Inflammatory macrophage treated with lipopolysaccharide for 1 hour (primary cell): ENCODE measurements at regions not wholly inside any gene's neighbourhood (a gene's known extent, or its start where the extent isn't known, plus 50 kb on each side); places are given as distances from the start of the nearest gene placed in this dataset.

Experiments
- DNase-seq, 2 donors: peaks; one replicate each; pipeline ENCODE4 v3.0.0-alpha.2; 2020 to 2022

- no peak for DNase-seq
Observed at GRCh38 chr22:34437140-34437539, 516.9 kb upstream of the LARGE1 start.

GRCh38 chr22:34454598-34454997 is 534.3 kb upstream of the LARGE1 start:
- no peak for DNase-seq

- no peak for DNase-seq
Observed at GRCh38 chr22:34462795-34463194, 542.5 kb upstream of the LARGE1 start.

GRCh38 chr22:34475886-34476285 is 555.6 kb upstream of the LARGE1 start:
- DNase-seq, result no peak

- DNase-seq, result no peak
Observed at GRCh38 chr22:34476762-34477161, 556.5 kb upstream of the LARGE1 start.

- no peak for DNase-seq
Observed at GRCh38 chr22:34481090-34481489, 560.8 kb upstream of the LARGE1 start.

GRCh38 chr22:34486381-34486780 is 566.1 kb upstream of the LARGE1 start:
- DNase-seq, result no peak

- no peak for DNase-seq
Observed at GRCh38 chr22:34489861-34490260, 569.6 kb upstream of the LARGE1 start.

GRCh38 chr22:34490886-34491285 is 570.6 kb upstream of the LARGE1 start:
- no peak for DNase-seq

- DNase-seq, result no peak
Observed at GRCh38 chr22:34493486-34493885, 572.5 kb upstream of the ISX start.

GRCh38 chr22:34501366-34501965 is 564.5 kb upstream of the ISX start:
- DNase-seq, result no peak

- no peak for DNase-seq
Observed at GRCh38 chr22:34502821-34503220, 563.1 kb upstream of the ISX start.

- DNase-seq, result no peak
Observed at GRCh38 chr22:34508797-34509196, 557.2 kb upstream of the ISX start.

GRCh38 chr22:34526681-34527080 is 539.3 kb upstream of the ISX start:
- DNase-seq, result no peak

GRCh38 chr22:34534101-34534500 is 531.9 kb upstream of the ISX start:
- DNase-seq, result no peak

GRCh38 chr22:34567367-34567766 is 498.6 kb upstream of the ISX start:
- DNase-seq, result no peak

- no peak for DNase-seq
Observed at GRCh38 chr22:34570408-34570807, 495.6 kb upstream of the ISX start.

GRCh38 chr22:34579519-34579918 is 486.4 kb upstream of the ISX start:
- DNase-seq, result no peak

GRCh38 chr22:34587357-34588356 is 478.3 kb upstream of the ISX start:
- DNase-seq, result no peak

- no peak for DNase-seq
Observed at GRCh38 chr22:34588871-34589545, 476.9 kb upstream of the ISX start.

GRCh38 chr22:34592123-34592740 is 473.7 kb upstream of the ISX start:
- no peak for DNase-seq

- no peak for DNase-seq
Observed at GRCh38 chr22:34599567-34599966, 466.4 kb upstream of the ISX start.

GRCh38 chr22:34604312-34604711 is 461.6 kb upstream of the ISX start:
- DNase-seq, result no peak
